CD4-positive, alpha-beta memory T cell (primary cell): ENCODE measurements at regions not wholly inside any gene's neighbourhood (a gene's known extent, or its start where the extent isn't known, plus 50 kb on each side); places are given as distances from the start of the nearest gene placed in this dataset.

ENCODE experiments used
- CTCF ChIA-PET: fragments of 350-600 bp; sonication (Branson Sonifier 250); formaldehyde crosslinking; loops from one replicate; lab custom pipeline; 2021; ENCODE audit warnings: inconsistent platforms; ENCODE audit not compliant: partially characterized antibody; lab: Charles Lee
- POLR2A ChIA-PET: fragments of 350-600 bp; sonication (Branson Sonifier 250); formaldehyde crosslinking; loops from one replicate; lab custom pipeline; 2021; ENCODE audit not compliant: partially characterized antibody; lab: Charles Lee
- DNase-seq, 5 donors: peaks; one replicate each; pipeline versions ENCODE4 v3.0.0 to v3.0.0-alpha.2; 2020 to 2022; ENCODE audit warnings: mixed read lengths in 1 of 5
- H3K27ac ChIP-seq: one replicate; pipeline ENCODE4 v1.7.0; 2013; ENCODE audit warnings: low read depth, low read length
- H3K27me3 ChIP-seq: 2 replicates; pipeline ENCODE4 v1.7.0; 2013; ENCODE audit warnings: mild to moderate bottlenecking, low read length, moderate library complexity; ENCODE audit not compliant: insufficient read depth
- H3K36me3 ChIP-seq: 2 replicates; pipeline ENCODE4 v1.7.0; 2013; ENCODE audit warnings: mild to moderate bottlenecking, low read length, moderate library complexity; ENCODE audit not compliant: insufficient read depth
- H3K4me1 ChIP-seq: 2 replicates; pipeline ENCODE4 v1.7.0; 2013; ENCODE audit warnings: mild to moderate bottlenecking, low read length, moderate library complexity; ENCODE audit not compliant: insufficient read depth
- H3K4me3 ChIP-seq, 2 donors: one replicate each; pipeline ENCODE4 v1.7.0; 2013; ENCODE audit warnings: low read length in 2 of 2, mild to moderate bottlenecking in 1 of 2
- H3K9me3 ChIP-seq, 2 donors: one replicate each; pipeline ENCODE4 v1.7.0; 2013; ENCODE audit warnings: low read length in 2 of 2, control low read depth in 1 of 2; ENCODE audit not compliant: control insufficient read depth in 1 of 2
- H3K27ac Mint-ChIP-seq, 7 donors: one replicate each; pipeline ENCODE4 v1.8.0; 2020 to 2021; ENCODE audit warnings: mixed read lengths in 7 of 7, mild to moderate bottlenecking in 6 of 7, inconsistent platforms in 3 of 7, moderate library complexity in 3 of 7
- H3K27me3 Mint-ChIP-seq, 2 donors: one replicate each; pipeline ENCODE4 v1.8.0; 2020 to 2021; ENCODE audit warnings: mixed read lengths in 2 of 2
- H3K36me3 Mint-ChIP-seq, 2 donors: one replicate each; pipeline ENCODE4 v1.8.0; 2020 to 2021; ENCODE audit warnings: mixed read lengths in 2 of 2, inconsistent platforms in 1 of 2, mild to moderate bottlenecking in 1 of 2
- H3K4me1 Mint-ChIP-seq, 4 donors: one replicate each; pipeline ENCODE4 v1.8.0; 2020 to 2021; ENCODE audit warnings: mixed read lengths in 4 of 4, mild to moderate bottlenecking in 1 of 4
- H3K4me3 Mint-ChIP-seq, 8 donors: one replicate each; pipeline ENCODE4 v1.8.0; 2020 to 2021; ENCODE audit warnings: mixed read lengths in 8 of 8, mild to moderate bottlenecking in 7 of 8, moderate library complexity in 6 of 8, inconsistent platforms in 3 of 8
- H3K9me3 Mint-ChIP-seq, 8 donors: one replicate each; pipeline ENCODE4 v1.8.0; 2020 to 2021; ENCODE audit warnings: mixed read lengths in 8 of 8, mild to moderate bottlenecking in 5 of 8, inconsistent platforms in 3 of 8, moderate library complexity in 1 of 8
- intact Hi-C: fragments of 100-400 bp; cut with micrococcal nuclease; formaldehyde crosslinking; loops from one replicate; pipeline ENCODE4 v1.15.1; 2023

DNA sequence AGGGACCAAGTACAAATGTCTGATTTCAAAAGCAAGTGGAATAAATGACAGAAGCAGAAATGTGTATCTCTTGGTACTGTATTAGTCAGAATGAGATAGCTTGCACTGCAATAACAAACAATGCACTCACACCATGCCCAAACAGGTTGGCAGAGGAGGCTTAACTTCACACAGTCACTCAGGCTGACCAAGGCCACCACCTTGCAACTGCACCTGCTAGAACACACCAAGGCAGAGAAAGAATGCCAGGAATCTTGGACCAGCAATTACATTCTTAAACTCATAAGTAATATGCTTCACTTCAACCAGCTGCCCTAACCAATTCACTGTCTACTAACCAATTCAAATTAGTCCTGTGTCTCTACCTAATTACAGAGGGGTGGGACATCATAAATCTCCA lies 378.3 kb downstream of the BCL11B start:
- no peak overlapping the region for H3K27ac ChIP-seq
- ChIA-PET POLR2A (no interaction called here), CTCF (interaction anchor here (1.1 kb wide), 1 partner anchor 754 kb away, joined by 3 read pairs; no protein-coding TSS in a partner anchor)
- no peak overlapping the region for H3K27ac Mint-ChIP-seq
- H3K27me3 Mint-ChIP-seq = no peaks in the 10 kb centered on the region
- no peaks in the 10 kb centered on the region for H3K4me1 ChIP-seq
- H3K36me3 Mint-ChIP-seq = no peaks in the 10 kb centered on the region
- H3K4me3 ChIP-seq = no peak overlapping the region
- H3K9me3 ChIP-seq = no peaks in the 10 kb centered on the region
- peaks cover 0 to 2% (median 0%) of the 10 kb centered on the region in 8 donors for H3K9me3 Mint-ChIP-seq
- intact Hi-C loops = no loop called here
- H3K27me3 ChIP-seq = no peaks in the 10 kb centered on the region
- H3K4me3 Mint-ChIP-seq = no peak overlapping the region
- H3K36me3 ChIP-seq = no peaks in the 10 kb centered on the region
- DNase-seq = no peak
- H3K4me1 Mint-ChIP-seq = peaks cover 0 to 7% (median 5%) of the 10 kb centered on the region in 4 donors

GRCh38 chr14:98894600-98894999 lies 377.4 kb downstream of the BCL11B start:
- POLR2A ChIA-PET = no interaction called here
- no peak overlapping the region for H3K4me3 ChIP-seq
- H3K9me3 ChIP-seq = no peaks in the 10 kb centered on the region
- peak overlapping the region in 1 of 7 donors; percentile 42 for H3K27ac Mint-ChIP-seq
- no peak for DNase-seq
- peaks cover 0 to 2% (median 0%) of the 10 kb centered on the region in 8 donors for H3K9me3 Mint-ChIP-seq
- H3K27ac ChIP-seq = no peak overlapping the region
- no peaks in the 10 kb centered on the region for H3K27me3 Mint-ChIP-seq
- H3K4me1 ChIP-seq = no peaks in the 10 kb centered on the region
- no peaks in the 10 kb centered on the region for H3K36me3 ChIP-seq
- CTCF ChIA-PET = no interaction called here
- peaks cover 0 to 1% (median 0%) of the 10 kb centered on the region in 4 donors for H3K4me1 Mint-ChIP-seq
- no peaks in the 10 kb centered on the region for H3K27me3 ChIP-seq
- intact Hi-C loops = no loop called here
- H3K36me3 Mint-ChIP-seq = no peaks in the 10 kb centered on the region
- no peak overlapping the region for H3K4me3 Mint-ChIP-seq

DNA sequence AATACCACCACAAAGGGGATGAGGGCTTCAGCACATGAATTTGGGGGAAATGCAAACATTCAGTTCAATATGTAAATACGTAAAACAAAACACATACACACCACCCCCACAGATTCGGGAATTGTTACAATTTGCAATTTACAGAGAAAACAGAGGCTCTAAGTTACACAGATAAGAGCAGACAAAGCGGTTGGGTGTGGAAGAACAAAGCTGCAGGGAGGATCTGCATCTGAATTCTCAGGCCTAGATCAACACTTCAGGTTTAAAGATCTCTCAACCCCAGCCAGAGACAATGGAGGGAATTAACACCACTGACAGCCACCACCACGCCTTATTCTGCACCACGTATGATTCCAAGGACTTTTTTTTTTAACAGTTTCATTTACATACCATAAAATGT lies 375.5 kb downstream of the BCL11B start:
- Histone ChIP-seq H3K4me3 (no peak overlapping the region), H3K4me1 (no peaks in the 10 kb centered on the region), H3K9me3 (no peaks in the 10 kb centered on the region), H3K27ac (no peak overlapping the region), H3K27me3 (no peaks in the 10 kb centered on the region), H3K36me3 (no peaks in the 10 kb centered on the region)
- ChIA-PET POLR2A (no interaction called here), CTCF (no interaction called here)
- peaks cover 0 to 2% (median 0%) of the 10 kb centered on the region in 8 donors for H3K9me3 Mint-ChIP-seq
- H3K4me3 Mint-ChIP-seq = no peak overlapping the region
- H3K27ac Mint-ChIP-seq = no peak overlapping the region
- intact Hi-C loops = no loop called here
- H3K27me3 Mint-ChIP-seq = no peaks in the 10 kb centered on the region
- peaks cover 0 to 4% (median 0%) of the 10 kb centered on the region in 4 donors for H3K4me1 Mint-ChIP-seq
- no peak for DNase-seq
- no peaks in the 10 kb centered on the region for H3K36me3 Mint-ChIP-seq

DNA sequence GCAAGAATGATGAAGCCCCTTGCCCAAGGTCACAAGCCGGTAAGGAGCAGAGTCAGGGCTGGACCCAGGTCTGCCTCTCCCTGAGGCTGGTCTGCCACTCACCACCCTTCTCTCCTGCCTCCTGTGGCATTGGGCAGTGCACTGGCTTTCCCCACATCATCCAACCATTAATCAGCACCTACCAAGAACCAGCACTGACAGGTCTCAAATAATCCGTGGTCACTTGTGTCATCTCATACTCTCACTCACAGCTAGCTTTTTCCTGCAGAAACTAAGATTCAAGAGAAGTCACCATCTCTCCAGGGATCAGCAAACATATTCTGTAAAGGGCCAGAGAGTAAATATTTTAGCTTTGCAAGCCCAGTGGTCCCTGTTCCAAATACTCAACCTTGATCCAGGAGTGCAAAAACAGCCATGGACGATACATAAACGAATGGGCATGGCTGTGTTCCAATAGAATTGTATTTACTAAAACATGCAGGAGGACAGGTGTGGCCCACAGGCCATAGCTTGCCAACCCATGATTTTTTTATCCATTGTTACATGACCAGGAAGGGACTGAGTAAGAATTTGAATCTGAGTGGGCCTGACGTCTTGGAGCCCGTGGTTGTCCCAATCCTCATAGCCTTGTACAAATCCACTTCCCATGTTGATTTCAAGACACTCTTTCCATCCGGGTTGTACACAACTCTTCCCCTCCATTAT lies 374.2 kb downstream of the BCL11B start:
- H3K27ac ChIP-seq = no peak overlapping the region
- no peak for DNase-seq
- H3K36me3 ChIP-seq = no peaks in the 10 kb centered on the region
- no peak overlapping the region for H3K4me3 ChIP-seq
- POLR2A ChIA-PET = no interaction called here
- CTCF ChIA-PET = no interaction called here
- Mint-ChIP-seq H3K4me1 (peaks cover 0 to 4% (median 0%) of the 10 kb centered on the region in 4 donors), H3K9me3 (peaks cover 0 to 2% (median 0%) of the 10 kb centered on the region in 8 donors), H3K27ac (peak overlapping the region in 1 of 7 donors; percentile 13), H3K4me3 (no peak overlapping the region), H3K27me3 (peaks cover 0 to 1% of the 10 kb centered on the region in 2 donors), H3K36me3 (no peaks in the 10 kb centered on the region)
- H3K27me3 ChIP-seq = no peaks in the 10 kb centered on the region
- intact Hi-C loops = no loop called here
- no peaks in the 10 kb centered on the region for H3K4me1 ChIP-seq
- H3K9me3 ChIP-seq = no peaks in the 10 kb centered on the region

- Histone ChIP-seq H3K4me1 (no peaks in the 10 kb centered on the region), H3K27ac (no peak overlapping the region), H3K9me3 (no peaks in the 10 kb centered on the region), H3K4me3 (no peak overlapping the region), H3K36me3 (no peaks in the 10 kb centered on the region), H3K27me3 (no peaks in the 10 kb centered on the region)
- peaks cover 0 to 4% (median 0%) of the 10 kb centered on the region in 4 donors for H3K4me1 Mint-ChIP-seq
- H3K9me3 Mint-ChIP-seq = peaks cover 0 to 2% (median 0%) of the 10 kb centered on the region in 8 donors
- no peak overlapping the region for H3K4me3 Mint-ChIP-seq
- ChIA-PET POLR2A (no interaction called here), CTCF (no interaction called here)
- H3K36me3 Mint-ChIP-seq = no peaks in the 10 kb centered on the region
- H3K27me3 Mint-ChIP-seq = peaks cover 0 to 1% of the 10 kb centered on the region in 2 donors
- intact Hi-C loops = no loop called here
- DNase-seq = no peak
- H3K27ac Mint-ChIP-seq = no peak overlapping the region
These were observed 372.6 kb downstream of the BCL11B start for GRCh38 chr14:98899441-98899840.

GRCh38 chr14:98900236-98900635 lies 371.8 kb downstream of the BCL11B start:
- intact Hi-C loops = no loop called here
- no peaks in the 10 kb centered on the region for H3K36me3 Mint-ChIP-seq
- Histone ChIP-seq H3K36me3 (no peaks in the 10 kb centered on the region), H3K4me1 (no peaks in the 10 kb centered on the region), H3K27me3 (no peaks in the 10 kb centered on the region), H3K9me3 (no peaks in the 10 kb centered on the region), H3K27ac (no peak overlapping the region), H3K4me3 (no peak overlapping the region)
- no peak overlapping the region for H3K4me3 Mint-ChIP-seq
- ChIA-PET POLR2A (no interaction called here), CTCF (no interaction called here)
- H3K27me3 Mint-ChIP-seq = peaks cover 0 to 1% of the 10 kb centered on the region in 2 donors
- peaks cover 0 to 4% (median 0%) of the 10 kb centered on the region in 4 donors for H3K4me1 Mint-ChIP-seq
- H3K9me3 Mint-ChIP-seq = peaks cover 0 to 2% (median 0%) of the 10 kb centered on the region in 8 donors
- no peak for DNase-seq
- peak overlapping the region in 1 of 7 donors; percentile 5 for H3K27ac Mint-ChIP-seq

GRCh38 chr14:98900798-98901197 lies 371.2 kb downstream of the BCL11B start:
- ChIA-PET POLR2A (no interaction called here), CTCF (no interaction called here)
- Mint-ChIP-seq H3K4me3 (no peak overlapping the region), H3K4me1 (peaks cover 0 to 4% (median 0%) of the 10 kb centered on the region in 4 donors), H3K36me3 (no peaks in the 10 kb centered on the region), H3K27me3 (peaks cover 0 to 1% of the 10 kb centered on the region in 2 donors), H3K9me3 (peaks cover 0 to 2% (median 0%) of the 10 kb centered on the region in 8 donors), H3K27ac (peak overlapping the region in 3 of 7 donors; percentile 34 to 85 (median 48))
- DNase-seq = no peak
- H3K9me3 ChIP-seq = no peaks in the 10 kb centered on the region
- no peak overlapping the region for H3K27ac ChIP-seq
- no peaks in the 10 kb centered on the region for H3K36me3 ChIP-seq
- H3K4me1 ChIP-seq = no peaks in the 10 kb centered on the region
- H3K27me3 ChIP-seq = no peaks in the 10 kb centered on the region
- intact Hi-C loops = no loop called here
- H3K4me3 ChIP-seq = no peak overlapping the region
